ENCODE measurements at regions not wholly inside any gene's neighbourhood (a gene's known extent, or its start where the extent isn't known, plus 50 kb on each side); places are given as distances from the start of the nearest gene placed in this dataset.

DNA sequence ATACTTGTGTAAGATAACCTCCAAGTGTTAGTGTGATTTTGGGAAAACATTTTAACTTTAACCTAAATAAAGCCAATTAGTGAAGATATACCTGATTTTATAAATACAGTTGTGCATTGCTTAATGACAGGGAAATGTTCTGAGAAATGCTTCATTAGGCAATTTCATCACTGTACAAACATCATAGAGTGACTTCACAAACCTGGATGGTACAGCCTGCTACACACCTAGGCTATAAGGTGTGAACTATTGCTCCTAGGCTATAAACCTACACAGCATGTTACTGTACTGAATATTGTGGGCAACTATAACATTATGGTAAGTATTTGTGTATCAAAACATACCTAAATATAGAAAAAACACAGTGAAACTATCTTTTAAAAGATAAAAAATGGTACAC lies 166.8 kb upstream of the TARS1 start:
- Histone ChIP-seq H3K27me3 (ENCODE audit: insufficient read depth, low read depth, low read length) (no peaks in the 10 kb centered on the region), H4K20me1 (ENCODE audit: insufficient read depth) (no peaks in the 10 kb centered on the region), H3K79me2 (replicated peaks; ENCODE audit: insufficient read depth, low read length) (no peaks in the 10 kb centered on the region), H3F3A (ENCODE audit: insufficient read depth, low read length, poor library complexity, severe bottlenecking) (no peaks in the 10 kb centered on the region), H3K4me2 (ENCODE audit: low read length) (no peak overlapping the region), H3K36me3 (ENCODE audit: insufficient read depth, low read length) (no peaks in the 10 kb centered on the region), H3K9me2 (ENCODE audit: insufficient read depth, low read length) (no peaks in the 10 kb centered on the region), H3K9me3 (ENCODE audit: low read length) (no peaks in the 10 kb centered on the region), H3K4me3 (ENCODE audit: low read length) (no peak overlapping the region), H3K27ac (ENCODE audit: low read length) (no peak overlapping the region), H3K9ac (ENCODE audit: low read length) (no peak overlapping the region), H2AFZ (ENCODE audit: low read depth, low read length) (no peak overlapping the region)
- TF ChIP-seq, protein P1, sequence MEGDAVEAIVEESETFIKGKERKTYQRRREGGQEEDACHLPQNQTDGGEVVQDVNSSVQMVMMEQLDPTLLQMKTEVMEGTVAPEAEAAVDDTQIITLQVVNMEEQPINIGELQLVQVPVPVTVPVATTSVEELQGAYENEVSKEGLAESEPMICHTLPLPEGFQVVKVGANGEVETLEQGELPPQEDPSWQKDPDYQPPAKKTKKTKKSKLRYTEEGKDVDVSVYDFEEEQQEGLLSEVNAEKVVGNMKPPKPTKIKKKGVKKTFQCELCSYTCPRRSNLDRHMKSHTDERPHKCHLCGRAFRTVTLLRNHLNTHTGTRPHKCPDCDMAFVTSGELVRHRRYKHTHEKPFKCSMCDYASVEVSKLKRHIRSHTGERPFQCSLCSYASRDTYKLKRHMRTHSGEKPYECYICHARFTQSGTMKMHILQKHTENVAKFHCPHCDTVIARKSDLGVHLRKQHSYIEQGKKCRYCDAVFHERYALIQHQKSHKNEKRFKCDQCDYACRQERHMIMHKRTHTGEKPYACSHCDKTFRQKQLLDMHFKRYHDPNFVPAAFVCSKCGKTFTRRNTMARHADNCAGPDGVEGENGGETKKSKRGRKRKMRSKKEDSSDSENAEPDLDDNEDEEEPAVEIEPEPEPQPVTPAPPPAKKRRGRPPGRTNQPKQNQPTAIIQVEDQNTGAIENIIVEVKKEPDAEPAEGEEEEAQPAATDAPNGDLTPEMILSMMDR (IDR thresholded peaks at IDR 0.05; ENCODE audit: poor library complexity, severe bottlenecking), result no peak
- TF ChIP-seq RAD21 (conservative IDR thresholded peaks at IDR 0.05) (no peak), POLR2AphosphoS5 (IDR thresholded peaks at IDR 0.05) (no peak)

DNA sequence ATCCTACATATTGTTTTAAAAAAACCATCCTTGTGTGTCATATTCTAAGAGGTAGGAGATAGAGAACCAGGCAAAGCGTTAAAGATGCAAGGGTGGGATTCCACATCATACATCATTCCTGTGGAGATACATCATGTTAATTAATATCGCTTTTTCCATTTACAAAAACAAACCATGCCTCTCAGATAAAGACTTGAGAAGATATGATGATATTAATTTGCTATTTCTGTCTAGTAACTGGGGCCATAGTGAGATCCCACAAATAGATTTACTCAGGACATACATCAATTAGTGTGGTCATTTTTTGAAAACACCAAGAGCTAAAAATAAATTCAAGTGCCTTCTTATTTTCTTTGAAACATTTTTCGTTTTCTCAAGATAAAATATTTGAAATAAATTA lies 165.4 kb upstream of the TARS1 start:
- no peak overlapping the region for H3K27ac ChIP-seq (ENCODE audit: low read length)
- H2AFZ ChIP-seq (ENCODE audit: low read depth, low read length), result no peak overlapping the region
- no peaks in the 10 kb centered on the region for H3K36me3 ChIP-seq (ENCODE audit: insufficient read depth, low read length)
- H3K4me3 ChIP-seq (ENCODE audit: low read length), result no peak overlapping the region
- H3K27me3 ChIP-seq (ENCODE audit: insufficient read depth, low read depth, low read length), result no peaks in the 10 kb centered on the region
- H3F3A ChIP-seq (ENCODE audit: insufficient read depth, low read length, poor library complexity, severe bottlenecking), result no peaks in the 10 kb centered on the region
- no peaks in the 10 kb centered on the region for H3K9me3 ChIP-seq (ENCODE audit: low read length)
- no peaks in the 10 kb centered on the region for H3K79me2 ChIP-seq (replicated peaks; ENCODE audit: insufficient read depth, low read length)
- no peak overlapping the region for H3K9ac ChIP-seq (ENCODE audit: low read length)
- TF ChIP-seq POLR2AphosphoS5 (IDR thresholded peaks at IDR 0.05), result no peak
- no peak for TF ChIP-seq EP300 (conservative IDR thresholded peaks at IDR 0.05; ENCODE audit: poor library complexity, severe bottlenecking)
- TF ChIP-seq RAD21 (conservative IDR thresholded peaks at IDR 0.05), result no peak
- no peak for TF ChIP-seq SMC3 (conservative IDR thresholded peaks at IDR 0.05; ENCODE audit: poor library complexity)
- TF ChIP-seq, protein P2, sequence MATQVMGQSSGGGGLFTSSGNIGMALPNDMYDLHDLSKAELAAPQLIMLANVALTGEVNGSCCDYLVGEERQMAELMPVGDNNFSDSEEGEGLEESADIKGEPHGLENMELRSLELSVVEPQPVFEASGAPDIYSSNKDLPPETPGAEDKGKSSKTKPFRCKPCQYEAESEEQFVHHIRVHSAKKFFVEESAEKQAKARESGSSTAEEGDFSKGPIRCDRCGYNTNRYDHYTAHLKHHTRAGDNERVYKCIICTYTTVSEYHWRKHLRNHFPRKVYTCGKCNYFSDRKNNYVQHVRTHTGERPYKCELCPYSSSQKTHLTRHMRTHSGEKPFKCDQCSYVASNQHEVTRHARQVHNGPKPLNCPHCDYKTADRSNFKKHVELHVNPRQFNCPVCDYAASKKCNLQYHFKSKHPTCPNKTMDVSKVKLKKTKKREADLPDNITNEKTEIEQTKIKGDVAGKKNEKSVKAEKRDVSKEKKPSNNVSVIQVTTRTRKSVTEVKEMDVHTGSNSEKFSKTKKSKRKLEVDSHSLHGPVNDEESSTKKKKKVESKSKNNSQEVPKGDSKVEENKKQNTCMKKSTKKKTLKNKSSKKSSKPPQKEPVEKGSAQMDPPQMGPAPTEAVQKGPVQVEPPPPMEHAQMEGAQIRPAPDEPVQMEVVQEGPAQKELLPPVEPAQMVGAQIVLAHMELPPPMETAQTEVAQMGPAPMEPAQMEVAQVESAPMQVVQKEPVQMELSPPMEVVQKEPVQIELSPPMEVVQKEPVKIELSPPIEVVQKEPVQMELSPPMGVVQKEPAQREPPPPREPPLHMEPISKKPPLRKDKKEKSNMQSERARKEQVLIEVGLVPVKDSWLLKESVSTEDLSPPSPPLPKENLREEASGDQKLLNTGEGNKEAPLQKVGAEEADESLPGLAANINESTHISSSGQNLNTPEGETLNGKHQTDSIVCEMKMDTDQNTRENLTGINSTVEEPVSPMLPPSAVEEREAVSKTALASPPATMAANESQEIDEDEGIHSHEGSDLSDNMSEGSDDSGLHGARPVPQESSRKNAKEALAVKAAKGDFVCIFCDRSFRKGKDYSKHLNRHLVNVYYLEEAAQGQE (IDR thresholded peaks at IDR 0.05; ENCODE audit: borderline replicate concordance), result no peak
- no peak for TF ChIP-seq TAF1 (IDR thresholded peaks at IDR 0.05; ENCODE audit: low read depth)
- TF ChIP-seq EZH2 (IDR thresholded peaks at IDR 0.05; ENCODE audit: borderline replicate concordance, insufficient read depth, low read length, poor library complexity, severe bottlenecking), result no peak
- TF ChIP-seq, protein P1 (IDR thresholded peaks at IDR 0.05; ENCODE audit: poor library complexity, severe bottlenecking), result no peak
- TF ChIP-seq MXI1 (conservative IDR thresholded peaks at IDR 0.05; ENCODE audit: poor library complexity, severe bottlenecking), result no peak
- H4K20me1 ChIP-seq (ENCODE audit: insufficient read depth), result no peaks in the 10 kb centered on the region
- H3K9me2 ChIP-seq (ENCODE audit: insufficient read depth, low read length), result no peaks in the 10 kb centered on the region
- H3K4me2 ChIP-seq (ENCODE audit: low read length), result no peak overlapping the region

Data from neural cell (in vitro differentiated cells).